ENCODE measurements at regions not wholly inside any gene's neighbourhood (a gene's known extent, or its start where the extent isn't known, plus 50 kb on each side); places are given as distances from the start of the nearest gene placed in this dataset.

- no peak for TF ChIP-seq POLR2A (IDR thresholded peaks at IDR 0.05)
- no peak for TF ChIP-seq CTCF (IDR thresholded peaks at IDR 0.05)
- TF ChIP-seq POLR2AphosphoS5 (IDR thresholded peaks at IDR 0.05): no peak
Measured at GRCh38 chr13:102536196-102536595, 60.6 kb upstream of the TPP2 start.

Data from breast epithelium (tissue), 3 donors.